Prostate gland (tissue), 2 donors: ENCODE measurements at regions not wholly inside any gene's neighbourhood (a gene's known extent, or its start where the extent isn't known, plus 50 kb on each side); places are given as distances from the start of the nearest gene placed in this dataset.

Experiments used
- DNase-seq: peaks from one replicate; pipeline ENCODE4 v3.0.0-alpha.2; 2019; ENCODE audit warnings: low spot score
- H3K27ac ChIP-seq, 2 donors: fragments of 200-600 bp; sonication (generic); 2 replicates each; pipeline ENCODE4 v1.5.1; 2017 to 2019
- H3K27me3 ChIP-seq: fragments of 200-600 bp; sonication (generic); replicated peaks from 2 replicates; pipeline ENCODE4 v1.5.1; 2019; ENCODE audit not compliant: insufficient read depth
- H3K36me3 ChIP-seq, 2 donors: fragments of 200-600 bp; sonication (generic); 1 replicate in 1 of 2; 2 replicates in 1 of 2; pipeline versions ENCODE4 v1.5.1 to v1.8.1; 2017 to 2019
- H3K4me1 ChIP-seq: fragments of 200-600 bp; sonication (generic); replicated peaks from 2 replicates; pipeline ENCODE4 v1.5.1; 2019
- H3K4me3 ChIP-seq, 2 donors: fragments of 200-600 bp; sonication (generic); 2 replicates each; pipeline ENCODE4 v1.5.1; 2017 to 2019
- H3K9me3 ChIP-seq: fragments of 200-600 bp; sonication (generic); 2 replicates; pipeline ENCODE4 v1.5.1; 2017
- POLR2A ChIP-seq: fragments of 450-650 bp; IDR thresholded peaks from one replicate; pipeline ENCODE4 v1.6.1; 2016; ENCODE audit warnings: antibody characterized with exemption, mild to moderate bottlenecking
- POLR2AphosphoS5 ChIP-seq: sonication (generic); formaldehyde crosslinking; IDR thresholded peaks from one replicate; pipeline ENCODE4 v1.6.1; 2017; ENCODE audit warnings: antibody characterized with exemption
- WGBS: methylation state at CpG from one replicate; pipeline ENCODE4 v1.1.5; 2018; 5-methylcytosine and 5-hydroxymethylcytosine counted together
- intact Hi-C: fragments of 100-400 bp; cut with DNase I; formaldehyde crosslinking; loops from one replicate; pipeline ENCODE4 v1.14.2; 2022
- TF ChIP-seq, protein P1 (sequence below), 4 experiments: fragments of 200-600 bp in 2 of 4; fragments of 450-650 bp in 2 of 4; sonication (generic) in 2 of 4; IDR thresholded peaks; 1 replicate in 3 of 4; 2 replicates in 1 of 4; pipeline ENCODE4 v1.5.1; 2016 to 2019; ENCODE audit warnings: antibody characterized with exemption in 4 of 4, mild to moderate bottlenecking in 2 of 4, moderate library complexity in 2 of 4

DNA sequence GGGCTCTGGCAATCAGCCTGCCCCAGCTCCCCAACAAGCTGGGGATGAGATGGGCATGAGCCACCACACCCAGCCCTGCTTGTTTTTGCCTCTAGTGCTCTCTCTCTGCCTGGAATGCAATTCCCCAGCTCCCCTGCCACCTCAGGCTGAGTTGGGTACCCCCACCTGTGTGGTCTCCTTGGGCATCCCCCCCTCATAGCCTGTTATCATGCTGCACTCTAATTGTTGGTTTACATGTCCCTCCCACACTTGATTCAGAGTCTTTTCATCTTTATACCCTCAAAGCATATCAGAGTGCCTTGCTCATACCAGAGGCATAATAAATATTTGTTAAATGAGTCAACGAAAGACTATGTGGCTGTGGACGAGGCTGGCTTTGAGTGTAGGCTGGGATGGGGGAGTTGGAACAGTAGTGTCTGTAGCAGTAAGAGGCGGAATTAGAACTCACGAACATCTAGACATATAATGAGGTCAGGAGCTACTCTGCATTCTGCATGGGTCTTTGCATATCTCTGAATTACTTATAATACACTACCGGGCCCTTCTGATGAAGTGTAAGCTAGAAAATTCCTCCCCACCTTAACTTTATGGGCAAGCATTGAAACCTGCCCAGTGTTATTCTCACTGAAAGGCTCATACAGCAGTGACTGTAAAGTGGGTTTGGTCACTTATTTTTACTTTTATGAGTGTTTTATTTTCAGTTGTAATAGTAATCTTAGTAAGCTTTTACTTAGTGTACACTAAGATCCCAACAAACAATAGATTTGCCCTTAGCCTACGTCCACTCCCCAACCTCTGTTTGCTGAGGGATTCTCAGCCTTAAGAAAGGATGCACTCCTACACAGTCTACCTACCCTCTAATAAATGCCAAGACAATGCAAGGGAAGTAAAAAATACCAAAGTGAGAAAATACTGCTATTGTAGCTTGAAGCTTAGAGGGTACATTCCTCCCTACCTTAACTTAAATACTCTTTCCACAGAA lies 58.7 kb downstream of the EDN1 start:
- no peak for DNase-seq
- H3K36me3 ChIP-seq, result no peaks in the 10 kb centered on the region
- no peaks in the 10 kb centered on the region for H3K4me1 ChIP-seq
- no peaks in the 10 kb centered on the region for H3K27me3 ChIP-seq
- intact Hi-C loops, result no loop called here
- no peak for TF ChIP-seq POLR2A
- TF ChIP-seq, protein P1, sequence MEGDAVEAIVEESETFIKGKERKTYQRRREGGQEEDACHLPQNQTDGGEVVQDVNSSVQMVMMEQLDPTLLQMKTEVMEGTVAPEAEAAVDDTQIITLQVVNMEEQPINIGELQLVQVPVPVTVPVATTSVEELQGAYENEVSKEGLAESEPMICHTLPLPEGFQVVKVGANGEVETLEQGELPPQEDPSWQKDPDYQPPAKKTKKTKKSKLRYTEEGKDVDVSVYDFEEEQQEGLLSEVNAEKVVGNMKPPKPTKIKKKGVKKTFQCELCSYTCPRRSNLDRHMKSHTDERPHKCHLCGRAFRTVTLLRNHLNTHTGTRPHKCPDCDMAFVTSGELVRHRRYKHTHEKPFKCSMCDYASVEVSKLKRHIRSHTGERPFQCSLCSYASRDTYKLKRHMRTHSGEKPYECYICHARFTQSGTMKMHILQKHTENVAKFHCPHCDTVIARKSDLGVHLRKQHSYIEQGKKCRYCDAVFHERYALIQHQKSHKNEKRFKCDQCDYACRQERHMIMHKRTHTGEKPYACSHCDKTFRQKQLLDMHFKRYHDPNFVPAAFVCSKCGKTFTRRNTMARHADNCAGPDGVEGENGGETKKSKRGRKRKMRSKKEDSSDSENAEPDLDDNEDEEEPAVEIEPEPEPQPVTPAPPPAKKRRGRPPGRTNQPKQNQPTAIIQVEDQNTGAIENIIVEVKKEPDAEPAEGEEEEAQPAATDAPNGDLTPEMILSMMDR (IDR thresholded peaks at IDR 0.05), result no peak
- TF ChIP-seq POLR2AphosphoS5, result peak; percentile 31
- no peak overlapping the region for H3K4me3 ChIP-seq
- no peak overlapping the region for H3K27ac ChIP-seq
- H3K9me3 ChIP-seq, result no peaks in the 10 kb centered on the region
- 54% methylated on average over 6 of the region's 6 CpGs for WGBS

DNA sequence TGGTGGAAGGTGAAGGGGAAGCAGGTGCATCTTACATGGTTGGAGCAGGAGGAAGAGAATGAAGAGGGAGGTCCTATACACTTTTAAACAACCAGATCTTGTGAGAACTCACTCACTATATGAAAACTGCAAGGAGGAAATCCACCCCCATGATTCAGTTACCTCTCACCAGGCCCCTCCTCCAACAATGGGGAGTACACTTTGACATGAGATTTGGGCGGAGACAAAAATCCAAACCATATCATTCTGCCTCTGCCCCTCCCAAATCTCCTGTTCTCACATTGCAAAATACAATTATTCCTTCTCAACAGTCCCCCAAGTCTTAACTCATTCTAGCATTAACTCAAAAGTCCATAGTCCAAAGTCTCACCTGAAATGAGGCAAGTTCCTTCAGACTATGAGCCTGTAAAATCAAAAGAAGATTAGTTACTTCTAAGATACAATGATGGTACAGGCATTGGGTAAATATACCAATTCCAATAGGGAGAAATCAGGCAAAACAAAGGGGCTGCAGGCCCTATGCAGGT lies 60.5 kb downstream of the EDN1 start:
- DNase-seq, result no peak
- 94% methylated on average over 1 of the region's 1 CpG for WGBS
- intact Hi-C loops, result no loop called here
- no peak overlapping the region for H3K4me3 ChIP-seq
- H3K27ac ChIP-seq, result no peak overlapping the region
- no peaks in the 10 kb centered on the region for H3K27me3 ChIP-seq
- TF ChIP-seq POLR2AphosphoS5 (no peak), POLR2A (no peak)
- TF ChIP-seq, protein P1 (IDR thresholded peaks at IDR 0.05), result no peak
- H3K36me3 ChIP-seq, result no peaks in the 10 kb centered on the region
- H3K9me3 ChIP-seq, result no peaks in the 10 kb centered on the region
- H3K4me1 ChIP-seq, result no peaks in the 10 kb centered on the region

DNA sequence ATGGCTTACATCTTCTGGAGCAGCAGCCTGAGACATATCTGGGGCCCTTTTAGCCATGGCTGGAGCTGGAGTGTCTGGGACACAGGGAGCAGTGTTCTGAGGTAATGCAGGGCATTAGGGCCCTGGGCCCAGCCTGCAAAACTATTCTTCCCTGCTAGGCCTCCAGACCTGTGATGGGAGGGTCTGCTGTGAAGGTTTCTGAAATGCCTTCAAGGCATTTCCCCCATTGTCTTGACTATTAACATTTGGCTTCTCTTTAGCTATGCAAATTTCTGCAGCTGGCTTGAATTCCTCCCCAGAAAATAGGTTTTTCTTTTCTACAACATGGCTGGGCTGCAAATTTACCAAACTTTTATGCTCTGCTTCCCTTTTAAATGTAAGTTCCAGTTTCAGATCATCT lies 61.5 kb downstream of the EDN1 start:
- H3K4me1 ChIP-seq, result no peaks in the 10 kb centered on the region
- no peaks in the 10 kb centered on the region for H3K36me3 ChIP-seq
- H3K9me3 ChIP-seq, result no peaks in the 10 kb centered on the region
- H3K27ac ChIP-seq, result no peak overlapping the region
- no peak for DNase-seq
- H3K4me3 ChIP-seq, result no peak overlapping the region
- intact Hi-C loops, result no loop called here
- TF ChIP-seq, protein P1 (IDR thresholded peaks at IDR 0.05), result no peak
- TF ChIP-seq POLR2A (no peak), POLR2AphosphoS5 (no peak)
- H3K27me3 ChIP-seq, result no peaks in the 10 kb centered on the region

DNA sequence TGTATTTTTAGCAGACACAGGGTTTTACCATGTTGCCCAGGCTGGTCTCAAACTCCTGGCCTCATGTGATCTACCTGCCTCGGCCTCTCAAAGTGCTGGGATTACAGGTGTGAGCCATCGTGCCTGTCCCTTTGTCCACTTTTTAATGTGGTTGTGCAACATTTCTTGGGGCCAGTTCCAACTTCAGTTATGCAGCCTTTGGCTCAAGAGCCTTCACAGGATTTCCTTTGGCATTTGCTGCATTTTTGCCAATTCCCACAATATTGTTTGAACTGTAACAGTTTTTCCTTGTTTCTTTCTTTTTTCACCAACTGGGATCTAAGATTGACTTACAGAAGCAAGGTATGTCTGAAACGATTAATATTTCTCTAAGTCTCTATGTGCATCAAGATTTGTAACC lies 63.6 kb downstream of the EDN1 start:
- TF ChIP-seq POLR2AphosphoS5, result peak; percentile 38
- TF ChIP-seq, protein P1 (IDR thresholded peaks at IDR 0.05), result no peak
- no peak overlapping the region for H3K4me3 ChIP-seq
- no peaks in the 10 kb centered on the region for H3K4me1 ChIP-seq
- no peak overlapping the region for H3K27ac ChIP-seq
- H3K36me3 ChIP-seq, result no peaks in the 10 kb centered on the region
- H3K9me3 ChIP-seq, result no peaks in the 10 kb centered on the region
- peak; percentile 39 for DNase-seq
- H3K27me3 ChIP-seq, result no peaks in the 10 kb centered on the region
- WGBS, result 57% methylated on average over 3 of the region's 3 CpGs
- intact Hi-C loops, result no loop called here

DNA sequence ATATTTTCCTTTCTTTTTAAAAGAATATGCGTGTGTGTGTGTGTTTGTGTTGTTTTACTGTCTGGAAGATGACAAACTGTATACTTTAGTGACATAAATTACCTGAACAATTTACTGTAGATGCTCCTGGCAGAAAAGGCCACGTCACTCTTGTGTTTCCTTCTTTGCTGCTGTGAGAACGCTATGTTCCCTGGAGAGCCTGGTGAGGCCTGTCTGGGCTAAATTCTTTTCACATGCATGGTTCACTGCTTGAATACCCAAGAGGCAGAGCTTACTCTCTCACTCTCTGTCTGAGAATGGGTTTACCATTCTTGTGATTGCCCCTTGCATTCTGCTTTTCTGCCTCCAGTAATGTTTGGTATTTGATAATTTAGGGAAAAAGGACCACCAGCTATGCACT lies 64.3 kb downstream of the EDN1 start:
- Histone ChIP-seq H3K27ac (peak overlapping the region; percentile 25 to 54), H3K36me3 (no peaks in the 10 kb centered on the region), H3K4me3 (no peak overlapping the region), H3K4me1 (no peaks in the 10 kb centered on the region), H3K27me3 (no peaks in the 10 kb centered on the region), H3K9me3 (no peaks in the 10 kb centered on the region)
- WGBS, result 12% methylated on average over 3 of the region's 3 CpGs
- peak; percentile 74 for DNase-seq
- TF ChIP-seq, protein P1 (IDR thresholded peaks at IDR 0.05), result no peak
- TF ChIP-seq POLR2A (no peak), POLR2AphosphoS5 (peak; percentile 90)
- intact Hi-C loops, result no loop called here
